ENCODE measurements at regions not wholly inside any gene's neighbourhood (a gene's known extent, or its start where the extent isn't known, plus 50 kb on each side); places are given as distances from the start of the nearest gene placed in this dataset.

GRCh38 chr19:27889156-27889555 is 1323.8 kb downstream of the UQCRFS1 start:
- no peaks in the 10 kb centered on the region for H4K20me1 ChIP-seq (ENCODE audit: control insufficient read depth, insufficient read depth, insufficient read length)
- no peak overlapping the region for H3K4ac ChIP-seq (ENCODE audit: low read depth, low read length)
- H3K23ac ChIP-seq (ENCODE audit: insufficient read length, low read depth, low read length): no peak overlapping the region
- H3T11ph ChIP-seq (ENCODE audit: low read length): no peak overlapping the region
- H3K27me3 ChIP-seq (ENCODE audit: insufficient read depth, low read length): no peaks in the 10 kb centered on the region
- H3K27ac Mint-ChIP-seq: no peak overlapping the region
- no peak overlapping the region for H2BK12ac ChIP-seq (ENCODE audit: insufficient read length, low read depth, low read length)
- no peak overlapping the region for H2BK15ac ChIP-seq (ENCODE audit: low read depth, low read length)
- H3K56ac ChIP-seq (ENCODE audit: insufficient read length, low read depth, low read length): no peak overlapping the region
- H3K18ac ChIP-seq (ENCODE audit: insufficient read length, low read depth, low read length): no peak overlapping the region
- H3K9me3 Mint-ChIP-seq: peaks cover 95 to 97% of the 10 kb centered on the region in 2 experiments
- TF ChIP-seq CTCF (conservative IDR thresholded peaks at IDR 0.05): no peak
- no peaks in the 10 kb centered on the region for H3K4me1 ChIP-seq (ENCODE audit: insufficient read depth, low read length)
- H3K23me2 ChIP-seq (ENCODE audit: insufficient read length, low read depth, low read length, poor library complexity, severe bottlenecking): no peaks in the 10 kb centered on the region
- no peak overlapping the region for H2BK20ac ChIP-seq (ENCODE audit: low read depth, low read length, poor library complexity, severe bottlenecking)
- no peak overlapping the region for H3K14ac ChIP-seq (ENCODE audit: insufficient read depth, low read length)
- no peak overlapping the region for H3K4me3 Mint-ChIP-seq
- no peak overlapping the region for H2BK5ac ChIP-seq (ENCODE audit: insufficient read length, low read length)
- H3K79me1 ChIP-seq (ENCODE audit: insufficient read depth, low read depth, low read length, poor library complexity, severe bottlenecking): no peaks in the 10 kb centered on the region
- H3K4me2 ChIP-seq (ENCODE audit: insufficient read depth, insufficient read length, low read length): no peak overlapping the region
- no peak overlapping the region for H4K5ac ChIP-seq (ENCODE audit: insufficient read length, low read depth, low read length)
- H2AFZ ChIP-seq (ENCODE audit: low read length): no peak overlapping the region
- H3K4me1 Mint-ChIP-seq: no peaks in the 10 kb centered on the region
- peaks cover 3% of the 10 kb centered on the region for H3K27me3 Mint-ChIP-seq (ENCODE audit: low read depth)
- no peak for DNase-seq
- no peak overlapping the region for H4K91ac ChIP-seq (ENCODE audit: insufficient read length, low read depth, low read length)
- no CpG with 5 or more reads among the region's 3 CpGs for WGBS (ENCODE audit: extremely low coverage, insufficient read length, low lambda C conversion rate)
- H3K9me3 ChIP-seq (ENCODE audit: control insufficient read depth, low read depth, low read length): peaks cover 100% of the 10 kb centered on the region
- peaks cover 9 to 34% (median 24%) of the 10 kb centered on the region in 3 experiments; a peak in 6 of 7 replicates for H3K36me3 Mint-ChIP-seq (ENCODE audit: insufficient read depth in 1 of 3, low read depth in 3 of 3)
- H4K8ac ChIP-seq (replicated peaks; ENCODE audit: insufficient read length, low read depth, low read length): no peak overlapping the region
- H3K27ac ChIP-seq (ENCODE audit: insufficient read length, low read depth, low read length): no peak overlapping the region
- H2BK120ac ChIP-seq (ENCODE audit: low read depth, low read length, poor library complexity, severe bottlenecking): no peak overlapping the region
- no peaks in the 10 kb centered on the region for H3K79me2 ChIP-seq (ENCODE audit: insufficient read depth, low read length)
- H3K9ac ChIP-seq (ENCODE audit: extremely low read depth, insufficient read length, low read length): no peak overlapping the region
- H2AK5ac ChIP-seq (ENCODE audit: insufficient read length, low read length): no peak overlapping the region
